Activated CD4-positive, alpha-beta memory T cell treated with anti-CD3 and anti-CD28 coated beads for 36 hours (primary cell): ENCODE measurements at regions not wholly inside any gene's neighbourhood (a gene's known extent, or its start where the extent isn't known, plus 50 kb on each side); places are given as distances from the start of the nearest gene placed in this dataset.

Source experiments
- CTCF ChIA-PET: fragments of 350-600 bp; sonication (Branson Sonifier 250); formaldehyde crosslinking; loops from one replicate; lab custom pipeline; 2021; ENCODE audit warnings: antibody characterized with exemption, inconsistent platforms; lab: Charles Lee
- POLR2A ChIA-PET: fragments of 350-600 bp; sonication (Branson Sonifier 250); formaldehyde crosslinking; loops from one replicate; lab custom pipeline; 2021; ENCODE audit warnings: antibody characterized with exemption; lab: Charles Lee
- DNase-seq: peaks from one replicate; pipeline ENCODE4 v3.0.0-alpha.2; 2020
- H3K27ac Mint-ChIP-seq: one replicate; pipeline ENCODE4 v1.8.0; 2021; ENCODE audit warnings: mixed read lengths
- H3K27me3 Mint-ChIP-seq: one replicate; pipeline ENCODE4 v1.8.0; 2021; ENCODE audit warnings: mixed read lengths
- H3K36me3 Mint-ChIP-seq: one replicate; pipeline ENCODE4 v1.8.0; 2021; ENCODE audit warnings: mixed read lengths
- H3K4me1 Mint-ChIP-seq: one replicate; pipeline ENCODE4 v1.8.0; 2021; ENCODE audit warnings: low read depth, mixed read lengths
- H3K4me3 Mint-ChIP-seq: one replicate; pipeline ENCODE4 v1.8.0; 2021; ENCODE audit warnings: mild to moderate bottlenecking, mixed read lengths
- H3K9me3 Mint-ChIP-seq: one replicate; pipeline ENCODE4 v1.8.0; 2021; ENCODE audit warnings: mixed read lengths
- intact Hi-C: fragments of 100-400 bp; cut with micrococcal nuclease; formaldehyde crosslinking; loops from one replicate; pipeline ENCODE4 v1.15.1; 2023

- Mint-ChIP-seq H3K27ac (no peak overlapping the region), H3K27me3 (no peaks in the 10 kb centered on the region), H3K4me1 (no peaks in the 10 kb centered on the region), H3K36me3 (no peaks in the 10 kb centered on the region), H3K9me3 (peaks cover 21% of the 10 kb centered on the region), H3K4me3 (no peak overlapping the region)
- DNase-seq, result no peak
- intact Hi-C loops, result no loop called here
- ChIA-PET POLR2A (no interaction called here), CTCF (interaction anchor here (0.9 kb wide), 1 partner anchor 17 kb away, joined by 3 read pairs; no protein-coding TSS in a partner anchor)
Measured at GRCh38 chr3:162658003-162658402, 1161.4 kb downstream of the OTOL1 start.

- ChIA-PET POLR2A (no interaction called here), CTCF (no interaction called here)
- intact Hi-C loops, result no loop called here
- H3K4me1 Mint-ChIP-seq, result no peaks in the 10 kb centered on the region
- H3K4me3 Mint-ChIP-seq, result no peak overlapping the region
- DNase-seq, result no peak
- no peaks in the 10 kb centered on the region for H3K36me3 Mint-ChIP-seq
- no peaks in the 10 kb centered on the region for H3K27me3 Mint-ChIP-seq
- peaks cover 6% of the 10 kb centered on the region for H3K9me3 Mint-ChIP-seq
- no peak overlapping the region for H3K27ac Mint-ChIP-seq
Measured at GRCh38 chr3:162665684-162666391, 1169.2 kb downstream of the OTOL1 start.

GRCh38 chr3:162666835-162667234 lies 1170.2 kb downstream of the OTOL1 start:
- no peak overlapping the region for H3K27ac Mint-ChIP-seq

GRCh38 chr3:162670181-162670580 lies 1173.6 kb downstream of the OTOL1 start:
- no peaks in the 10 kb centered on the region for H3K36me3 Mint-ChIP-seq
- peaks cover 3% of the 10 kb centered on the region for H3K9me3 Mint-ChIP-seq
- no peak for DNase-seq
- POLR2A ChIA-PET, result no interaction called here
- CTCF ChIA-PET, result no interaction called here
- H3K4me1 Mint-ChIP-seq, result no peaks in the 10 kb centered on the region
- no peak overlapping the region for H3K4me3 Mint-ChIP-seq
- H3K27ac Mint-ChIP-seq, result no peak overlapping the region
- no peaks in the 10 kb centered on the region for H3K27me3 Mint-ChIP-seq
- intact Hi-C loops, result no loop called here

More at GRCh38 chr3:162666835-162667234, 1170.2 kb downstream of the OTOL1 start:
- Mint-ChIP-seq H3K9me3 (peaks cover 9% of the 10 kb centered on the region), H3K4me1 (no peaks in the 10 kb centered on the region), H3K4me3 (no peak overlapping the region), H3K27me3 (no peaks in the 10 kb centered on the region), H3K36me3 (no peaks in the 10 kb centered on the region)
- POLR2A ChIA-PET, result interaction anchor here (0.6 kb wide), 1 partner anchor 17 kb away, joined by 3 read pairs; no protein-coding TSS in a partner anchor
- no peak for DNase-seq
- CTCF ChIA-PET, result no interaction called here
- intact Hi-C loops, result no loop called here

- DNase-seq, result no peak
- Mint-ChIP-seq H3K27me3 (no peaks in the 10 kb centered on the region), H3K9me3 (no peaks in the 10 kb centered on the region), H3K27ac (no peak overlapping the region), H3K4me3 (no peak overlapping the region), H3K36me3 (no peaks in the 10 kb centered on the region), H3K4me1 (no peaks in the 10 kb centered on the region)
- ChIA-PET CTCF (no interaction called here), POLR2A (no interaction called here)
- intact Hi-C loops, result no loop called here
Measured at GRCh38 chr3:162677475-162677874, 1180.9 kb downstream of the OTOL1 start.

- no peaks in the 10 kb centered on the region for H3K36me3 Mint-ChIP-seq
- H3K4me1 Mint-ChIP-seq, result no peaks in the 10 kb centered on the region
- no peaks in the 10 kb centered on the region for H3K27me3 Mint-ChIP-seq
- H3K4me3 Mint-ChIP-seq, result no peak overlapping the region
- ChIA-PET CTCF (no interaction called here), POLR2A (no interaction called here)
- no peak overlapping the region for H3K27ac Mint-ChIP-seq
- intact Hi-C loops, result no loop called here
- no peak for DNase-seq
- H3K9me3 Mint-ChIP-seq, result no peaks in the 10 kb centered on the region
Measured at GRCh38 chr3:162678941-162679340, 1182.3 kb downstream of the OTOL1 start.

GRCh38 chr3:162684260-162684659 lies 1187.7 kb downstream of the OTOL1 start:
- no peaks in the 10 kb centered on the region for H3K36me3 Mint-ChIP-seq
- POLR2A ChIA-PET, result no interaction called here
- no peaks in the 10 kb centered on the region for H3K27me3 Mint-ChIP-seq
- H3K27ac Mint-ChIP-seq, result no peak overlapping the region
- intact Hi-C loops, result no loop called here
- H3K4me1 Mint-ChIP-seq, result no peaks in the 10 kb centered on the region
- DNase-seq, result no peak
- CTCF ChIA-PET, result no interaction called here
- peaks cover 13% of the 10 kb centered on the region for H3K9me3 Mint-ChIP-seq
- H3K4me3 Mint-ChIP-seq, result no peak overlapping the region

- DNase-seq, result no peak
- Mint-ChIP-seq H3K27ac (no peak overlapping the region), H3K9me3 (peaks cover 8% of the 10 kb centered on the region), H3K36me3 (no peaks in the 10 kb centered on the region), H3K27me3 (no peaks in the 10 kb centered on the region), H3K4me1 (no peaks in the 10 kb centered on the region), H3K4me3 (no peak overlapping the region)
- intact Hi-C loops, result no loop called here
- POLR2A ChIA-PET, result no interaction called here
- CTCF ChIA-PET, result no interaction called here
Measured at GRCh38 chr3:162699291-162699690, 1202.7 kb downstream of the OTOL1 start.

- Mint-ChIP-seq H3K27ac (no peak overlapping the region), H3K4me3 (no peak overlapping the region), H3K36me3 (no peaks in the 10 kb centered on the region), H3K27me3 (no peaks in the 10 kb centered on the region), H3K9me3 (peaks cover 8% of the 10 kb centered on the region), H3K4me1 (no peaks in the 10 kb centered on the region)
- DNase-seq, result no peak
- ChIA-PET POLR2A (no interaction called here), CTCF (no interaction called here)
- intact Hi-C loops, result no loop called here
Measured at GRCh38 chr3:162701211-162701610, 1204.6 kb downstream of the OTOL1 start.

GRCh38 chr3:162702768-162703385 lies 1206.3 kb downstream of the OTOL1 start:
- no peaks in the 10 kb centered on the region for H3K36me3 Mint-ChIP-seq
- H3K4me3 Mint-ChIP-seq, result no peak overlapping the region
- intact Hi-C loops, result no loop called here
- CTCF ChIA-PET, result no interaction called here
- POLR2A ChIA-PET, result no interaction called here
- no peak overlapping the region for H3K27ac Mint-ChIP-seq
- H3K27me3 Mint-ChIP-seq, result no peaks in the 10 kb centered on the region
- DNase-seq, result no peak
- H3K9me3 Mint-ChIP-seq, result peaks cover 8% of the 10 kb centered on the region
- H3K4me1 Mint-ChIP-seq, result no peaks in the 10 kb centered on the region

- H3K27ac Mint-ChIP-seq, result no peak overlapping the region
- POLR2A ChIA-PET, result no interaction called here
- H3K4me1 Mint-ChIP-seq, result no peaks in the 10 kb centered on the region
- intact Hi-C loops, result no loop called here
- no peaks in the 10 kb centered on the region for H3K36me3 Mint-ChIP-seq
- CTCF ChIA-PET, result no interaction called here
- no peak overlapping the region for H3K4me3 Mint-ChIP-seq
- H3K9me3 Mint-ChIP-seq, result peaks cover 10% of the 10 kb centered on the region
- H3K27me3 Mint-ChIP-seq, result no peaks in the 10 kb centered on the region
- DNase-seq, result no peak
Measured at GRCh38 chr3:162704238-162704637, 1207.6 kb downstream of the OTOL1 start.

- no peaks in the 10 kb centered on the region for H3K36me3 Mint-ChIP-seq
- intact Hi-C loops, result no loop called here
- H3K4me3 Mint-ChIP-seq, result no peak overlapping the region
- H3K4me1 Mint-ChIP-seq, result no peaks in the 10 kb centered on the region
- no peaks in the 10 kb centered on the region for H3K27me3 Mint-ChIP-seq
- CTCF ChIA-PET, result no interaction called here
- no peak overlapping the region for H3K27ac Mint-ChIP-seq
- no peak for DNase-seq
- peaks cover 10% of the 10 kb centered on the region for H3K9me3 Mint-ChIP-seq
- POLR2A ChIA-PET, result no interaction called here
Measured at GRCh38 chr3:162704799-162705385, 1208.3 kb downstream of the OTOL1 start.
